Loucy (cell line): ENCODE measurements at regions not wholly inside any gene's neighbourhood (a gene's known extent, or its start where the extent isn't known, plus 50 kb on each side); places are given as distances from the start of the nearest gene placed in this dataset.

Experiments
- H2AFZ ChIP-seq: fragments of 200-600 bp; sonication (generic); 2 replicates; pipeline ENCODE4 v1.6.0; 2016; ENCODE audit warnings: antibody characterized with exemption, mild to moderate bottlenecking, low read length, moderate library complexity
- H3F3A ChIP-seq: fragments of 200-600 bp; 2 replicates; pipeline ENCODE4 v1.6.0; 2016; ENCODE audit warnings: antibody characterized with exemption, low read depth, mild to moderate bottlenecking
- H3K27me3 ChIP-seq: fragments of 200-600 bp; sonication (generic); 2 replicates; pipeline ENCODE4 v1.6.1; 2014; ENCODE audit warnings: low read length, mild to moderate bottlenecking; ENCODE audit not compliant: insufficient read depth, poor library complexity, severe bottlenecking
- H3K36me3 ChIP-seq: fragments of 200-600 bp; sonication (generic); 2 replicates; pipeline ENCODE4 v1.6.1; 2016; ENCODE audit warnings: low read length; ENCODE audit not compliant: insufficient read depth
- H3K4me1 ChIP-seq: fragments of 200-600 bp; sonication (generic); 2 replicates; pipeline ENCODE4 v1.5.1; 2014; ENCODE audit warnings: low read length, mild to moderate bottlenecking; ENCODE audit not compliant: insufficient read depth, poor library complexity, severe bottlenecking
- H3K4me2 ChIP-seq: fragments of 200-600 bp; sonication (generic); 2 replicates; pipeline ENCODE4 v1.6.0; 2014; ENCODE audit warnings: antibody characterized with exemption, low read length, low read depth, mild to moderate bottlenecking; ENCODE audit not compliant: poor library complexity, severe bottlenecking
- H3K4me3 ChIP-seq: fragments of 200-600 bp; sonication (generic); 2 replicates; pipeline ENCODE4 v1.5.1; 2014; ENCODE audit warnings: low read length, mild to moderate bottlenecking, mixed read lengths; ENCODE audit not compliant: poor library complexity, severe bottlenecking
- H3K79me2 ChIP-seq: fragments of 200-600 bp; sonication (generic); 2 replicates; pipeline ENCODE4 v1.6.1; 2014; ENCODE audit warnings: low read length; ENCODE audit not compliant: insufficient read depth
- H3K9ac ChIP-seq: fragments of 200-600 bp; sonication (generic); 2 replicates; pipeline ENCODE4 v1.6.0; 2014; ENCODE audit warnings: mild to moderate bottlenecking, low read depth, low read length, moderate library complexity; ENCODE audit not compliant: poor library complexity, severe bottlenecking
- H3K9me2 ChIP-seq: fragments of 200-600 bp; sonication (generic); replicated peaks from 2 replicates; pipeline ENCODE4 v1.6.1; 2016; ENCODE audit warnings: low read depth, low read length, mixed read lengths
- H3K9me3 ChIP-seq: fragments of 200-600 bp; sonication (generic); 2 replicates; pipeline ENCODE4 v1.6.1; 2014; ENCODE audit warnings: mild to moderate bottlenecking, antibody characterized with exemption, low read length, low read depth; ENCODE audit not compliant: insufficient read depth
- H4K20me1 ChIP-seq: fragments of 200-600 bp; sonication (generic); 2 replicates; pipeline ENCODE4 v1.6.0; 2014; ENCODE audit warnings: antibody characterized with exemption, low read length, mild to moderate bottlenecking; ENCODE audit not compliant: insufficient read depth, poor library complexity, severe bottlenecking
- EZH2phosphoT487 ChIP-seq: fragments of 200-600 bp; IDR thresholded peaks from 2 replicates; pipeline ENCODE4 v1.6.1; 2018; ENCODE audit warnings: antibody characterized with exemption, mild to moderate bottlenecking, moderate library complexity, borderline replicate concordance
- TF ChIP-seq, protein P1 (sequence below): fragments of 200-600 bp; sonication (generic); conservative IDR thresholded peaks from 2 replicates; pipeline ENCODE4 v1.5.1; 2014; ENCODE audit warnings: mild to moderate bottlenecking, antibody characterized with exemption, low read length

DNA sequence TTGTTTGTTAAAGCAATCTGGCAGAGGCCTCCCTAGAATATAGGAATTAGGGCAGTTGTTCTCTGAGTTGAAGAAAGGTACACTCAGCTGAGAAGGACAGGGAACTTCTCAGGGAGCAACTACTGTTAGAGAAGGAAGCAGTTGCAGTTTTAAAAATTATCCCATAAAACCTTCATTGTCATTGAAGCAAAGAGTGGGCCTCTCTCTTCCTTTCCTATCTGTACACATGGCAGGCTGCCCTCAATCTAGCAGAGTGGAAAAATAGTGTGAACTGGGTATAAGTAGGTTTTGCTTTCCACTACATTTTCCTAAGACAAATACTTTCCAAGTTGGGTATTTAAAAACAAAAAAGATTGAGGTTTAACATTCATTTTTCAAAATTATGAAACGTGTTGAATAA is 236.7 kb upstream of the KLF14 start:
- Histone ChIP-seq H3K4me2 (peak overlapping the region; percentile 7), H3K9me3 (peaks cover 5% of the 10 kb centered on the region; the same call in 1 of the 2 replicates), H3F3A (no peaks in the 10 kb centered on the region), H3K9ac (peak overlapping the region; percentile 33), H3K9me2 (no peaks in the 10 kb centered on the region), H4K20me1 (no peaks in the 10 kb centered on the region), H3K36me3 (no peaks in the 10 kb centered on the region), H3K4me3 (no peak overlapping the region), H3K4me1 (peaks cover 12% of the 10 kb centered on the region), H3K27me3 (no peaks in the 10 kb centered on the region), H2AFZ (no peak overlapping the region), H3K79me2 (no peaks in the 10 kb centered on the region)
- TF ChIP-seq, protein P1, sequence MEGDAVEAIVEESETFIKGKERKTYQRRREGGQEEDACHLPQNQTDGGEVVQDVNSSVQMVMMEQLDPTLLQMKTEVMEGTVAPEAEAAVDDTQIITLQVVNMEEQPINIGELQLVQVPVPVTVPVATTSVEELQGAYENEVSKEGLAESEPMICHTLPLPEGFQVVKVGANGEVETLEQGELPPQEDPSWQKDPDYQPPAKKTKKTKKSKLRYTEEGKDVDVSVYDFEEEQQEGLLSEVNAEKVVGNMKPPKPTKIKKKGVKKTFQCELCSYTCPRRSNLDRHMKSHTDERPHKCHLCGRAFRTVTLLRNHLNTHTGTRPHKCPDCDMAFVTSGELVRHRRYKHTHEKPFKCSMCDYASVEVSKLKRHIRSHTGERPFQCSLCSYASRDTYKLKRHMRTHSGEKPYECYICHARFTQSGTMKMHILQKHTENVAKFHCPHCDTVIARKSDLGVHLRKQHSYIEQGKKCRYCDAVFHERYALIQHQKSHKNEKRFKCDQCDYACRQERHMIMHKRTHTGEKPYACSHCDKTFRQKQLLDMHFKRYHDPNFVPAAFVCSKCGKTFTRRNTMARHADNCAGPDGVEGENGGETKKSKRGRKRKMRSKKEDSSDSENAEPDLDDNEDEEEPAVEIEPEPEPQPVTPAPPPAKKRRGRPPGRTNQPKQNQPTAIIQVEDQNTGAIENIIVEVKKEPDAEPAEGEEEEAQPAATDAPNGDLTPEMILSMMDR, result no peak
- TF ChIP-seq EZH2phosphoT487, result no peak

DNA sequence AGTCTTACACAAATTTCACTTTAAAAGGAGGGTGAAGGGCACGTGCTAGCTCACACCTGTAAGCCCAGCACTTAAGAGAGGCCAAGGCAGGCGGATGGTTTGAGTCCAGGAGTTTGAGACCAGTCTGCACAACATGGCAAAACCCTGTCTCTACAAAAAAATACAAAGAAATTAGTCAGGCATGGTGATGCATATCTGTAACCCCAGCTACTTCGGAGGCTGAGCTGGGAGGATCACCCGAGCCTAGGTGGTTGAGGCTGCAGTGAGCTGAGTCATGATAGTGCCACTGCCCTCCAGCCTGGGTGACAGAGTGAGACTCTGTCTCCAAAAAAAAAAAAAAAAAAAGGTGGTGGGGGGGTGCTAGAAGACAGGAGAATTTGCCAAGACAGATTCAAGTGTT is 237.3 kb upstream of the KLF14 start:
- H3K36me3 ChIP-seq, result no peaks in the 10 kb centered on the region
- no peak overlapping the region for H3K4me3 ChIP-seq
- H3K4me1 ChIP-seq, result peaks cover 12% of the 10 kb centered on the region
- no peaks in the 10 kb centered on the region for H3K9me2 ChIP-seq
- no peaks in the 10 kb centered on the region for H3K79me2 ChIP-seq
- H3F3A ChIP-seq, result no peaks in the 10 kb centered on the region
- H3K9me3 ChIP-seq, result peaks cover 5% of the 10 kb centered on the region; the same call in 1 of the 2 replicates
- H3K9ac ChIP-seq, result no peak overlapping the region
- H3K4me2 ChIP-seq, result no peak overlapping the region
- TF ChIP-seq, protein P1, result no peak
- no peak for TF ChIP-seq EZH2phosphoT487
- H3K27me3 ChIP-seq, result no peaks in the 10 kb centered on the region
- H2AFZ ChIP-seq, result no peak overlapping the region
- H4K20me1 ChIP-seq, result no peaks in the 10 kb centered on the region

DNA sequence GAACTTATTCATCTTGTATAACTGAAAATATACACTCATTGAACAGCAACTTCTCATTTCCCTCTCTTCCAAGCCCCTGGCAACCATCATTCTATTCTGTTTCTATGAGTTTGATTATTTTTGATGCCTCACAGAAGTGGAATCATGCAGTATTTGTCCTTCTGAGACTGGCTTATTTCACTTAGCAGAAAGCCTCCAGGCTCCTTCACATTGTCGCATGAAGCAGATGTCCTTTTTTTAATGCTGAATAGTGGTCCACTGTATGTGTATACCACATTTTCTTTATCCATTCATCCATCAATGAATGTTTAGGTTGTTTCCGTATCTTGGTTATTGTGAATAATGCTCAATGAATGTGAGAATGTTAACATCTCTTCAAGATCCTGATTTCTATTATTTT is 238.2 kb upstream of the KLF14 start:
- no peaks in the 10 kb centered on the region for H3K79me2 ChIP-seq
- H3K9me2 ChIP-seq, result no peaks in the 10 kb centered on the region

More for the DNA sequence above, 238.2 kb upstream of the KLF14 start:
- H4K20me1 ChIP-seq, result no peaks in the 10 kb centered on the region
- no peaks in the 10 kb centered on the region for H3F3A ChIP-seq
- H3K4me2 ChIP-seq, result no peak overlapping the region
- peaks cover 5% of the 10 kb centered on the region; the same call in 1 of the 2 replicates for H3K9me3 ChIP-seq
- no peak for TF ChIP-seq EZH2phosphoT487
- TF ChIP-seq, protein P1, result no peak
- H3K4me3 ChIP-seq, result no peak overlapping the region
- H2AFZ ChIP-seq, result no peak overlapping the region
- H3K9ac ChIP-seq, result no peak overlapping the region
- no peaks in the 10 kb centered on the region for H3K27me3 ChIP-seq
- no peaks in the 10 kb centered on the region for H3K36me3 ChIP-seq
- H3K4me1 ChIP-seq, result peaks cover 12% of the 10 kb centered on the region
